Activated naive CD4-positive, alpha-beta T cell treated with anti-CD3 and anti-CD28 coated beads, Interleukin-2, amount 50 U/mL, for 16 hours (primary cell): ENCODE measurements at regions not wholly inside any gene's neighbourhood (a gene's known extent, or its start where the extent isn't known, plus 50 kb on each side); places are given as distances from the start of the nearest gene placed in this dataset.
A peak's percentile ranks its signal among the peaks of the same experiment; 100 is the strongest.
"Not testable (repeated sequence)": the region's sequence is repeated elsewhere in the genome, so short reads cannot be mapped to it uniquely, and the experiment has no call there.

ENCODE experiments used
- DNase-seq: peaks from one replicate; pipeline ENCODE4 v3.0.0-alpha.2; 2020

DNA sequence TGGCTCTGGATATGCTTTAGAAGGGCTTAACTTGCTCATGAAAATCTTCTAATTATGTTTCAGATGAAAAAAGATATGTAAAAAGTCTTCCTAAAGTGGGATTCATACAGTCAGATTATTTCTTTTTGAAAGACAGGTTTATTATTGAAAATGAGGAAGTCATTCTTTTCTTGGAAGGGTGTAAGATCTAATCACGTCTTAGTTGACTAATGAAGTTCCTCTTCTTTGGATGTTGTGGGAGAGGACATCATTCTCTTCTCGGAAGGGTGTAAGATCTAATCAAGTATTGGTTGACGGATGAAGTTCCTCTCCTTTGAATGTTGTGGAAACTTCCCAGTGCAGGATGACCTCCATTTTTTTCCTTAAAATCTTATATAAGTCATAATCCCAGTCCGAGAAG lies 74.9 kb downstream of the ALG10 start:
- DNase-seq = no peak

DNA sequence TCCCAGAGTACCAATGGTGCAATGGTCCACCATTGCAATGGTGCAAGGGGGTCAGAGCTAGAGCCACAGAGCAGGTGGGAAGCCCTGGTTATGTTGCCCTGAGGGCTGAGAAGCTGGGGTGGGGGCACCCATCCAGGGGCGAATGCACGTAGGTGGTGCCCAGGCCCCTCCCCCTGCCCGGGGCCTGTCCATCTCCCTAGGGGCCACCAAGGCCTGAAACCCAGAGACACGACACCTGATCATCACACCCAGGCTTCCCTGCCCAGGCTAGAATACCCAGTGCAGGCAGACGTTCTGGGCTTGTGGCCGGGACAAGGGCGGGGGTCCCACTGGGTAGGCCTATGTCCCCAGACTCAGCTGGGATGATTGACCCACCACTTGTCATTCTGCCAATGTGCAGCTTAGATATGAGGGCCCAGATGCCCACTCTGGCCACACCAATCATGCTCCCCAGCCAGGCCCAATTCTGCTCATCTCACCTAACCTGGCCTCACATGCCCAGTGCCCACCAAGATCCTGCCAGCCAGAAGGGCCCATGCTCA lies 83.2 kb downstream of the ALG10 start:
- no peak for DNase-seq

- DNase-seq = no peak
Observed at GRCh38 chr12:34106172-34106571, 83.9 kb downstream of the ALG10 start.

DNA sequence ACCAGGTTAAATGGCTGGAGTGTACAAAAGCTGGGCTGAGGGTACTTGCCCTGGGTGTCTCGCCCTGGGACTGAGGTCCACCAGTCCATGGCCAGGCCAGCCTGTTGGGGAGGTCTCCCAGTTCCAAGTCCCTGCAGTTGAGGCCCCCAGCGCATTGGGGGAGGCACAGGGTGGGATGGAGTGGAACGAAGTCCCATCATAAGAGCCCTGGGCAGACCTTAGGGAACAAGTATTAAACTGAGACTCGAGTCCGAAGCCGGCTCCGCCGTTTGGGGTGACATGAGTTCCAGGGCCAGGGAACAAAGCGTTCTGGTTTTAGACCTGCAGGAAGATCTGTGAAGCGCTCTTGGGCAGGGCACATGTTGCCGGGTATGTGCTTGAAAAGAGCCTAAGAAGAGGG lies 84.7 kb downstream of the ALG10 start:
- no peak for DNase-seq

DNA sequence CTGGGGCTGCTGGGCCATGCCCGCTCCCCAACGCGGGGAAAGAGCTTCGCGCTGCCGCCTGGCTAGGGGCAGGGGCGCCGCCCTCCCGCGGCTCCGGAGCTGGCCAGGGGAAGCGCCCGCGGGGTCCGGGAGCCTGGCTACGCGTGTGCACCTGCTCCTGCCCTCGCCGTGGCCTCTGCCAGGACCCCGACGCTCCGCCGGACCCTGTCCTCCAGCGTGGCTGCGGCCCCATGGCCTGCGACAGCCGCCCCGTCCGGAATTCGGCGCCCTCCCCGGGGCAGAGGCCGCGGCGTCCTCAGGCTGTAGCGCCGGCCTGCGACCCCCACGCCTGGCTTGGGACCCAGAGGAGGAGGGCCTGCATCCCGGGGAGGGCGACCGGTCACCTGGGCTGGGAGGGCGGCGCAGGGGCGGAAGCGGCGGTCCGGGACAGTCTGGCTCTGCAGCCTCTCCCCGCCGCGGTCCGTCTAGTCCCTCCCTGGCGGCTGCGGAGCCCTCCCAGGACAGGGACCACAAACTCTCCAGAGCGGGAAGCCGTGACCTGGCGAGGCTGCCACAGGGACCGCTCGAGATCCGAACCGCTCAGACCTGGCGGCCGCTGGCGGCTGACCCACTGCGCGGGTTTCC lies 85.6 kb downstream of the ALG10 start:
- DNase-seq = no peak

DNA sequence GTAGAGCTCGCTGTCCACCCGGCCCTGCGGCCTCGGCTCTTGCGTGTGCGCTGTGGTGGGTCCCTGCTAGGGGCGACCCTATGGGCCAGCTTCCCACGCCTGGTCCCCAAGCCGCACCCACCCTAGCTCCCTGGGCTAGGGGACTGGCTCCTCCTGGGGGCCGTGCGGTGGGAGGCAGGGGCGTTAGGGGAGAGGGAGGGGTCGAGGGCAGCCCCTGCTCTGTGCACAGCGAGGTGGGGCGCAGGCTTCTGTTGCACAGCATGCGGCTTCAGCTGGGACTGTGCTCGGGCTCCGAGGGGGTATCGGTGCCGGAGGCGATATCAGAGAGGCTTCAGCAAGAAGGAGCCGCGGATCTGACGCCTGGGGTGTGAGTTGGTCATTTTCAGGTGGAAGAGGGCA lies 86.1 kb downstream of the ALG10 start:
- no peak for DNase-seq

DNA sequence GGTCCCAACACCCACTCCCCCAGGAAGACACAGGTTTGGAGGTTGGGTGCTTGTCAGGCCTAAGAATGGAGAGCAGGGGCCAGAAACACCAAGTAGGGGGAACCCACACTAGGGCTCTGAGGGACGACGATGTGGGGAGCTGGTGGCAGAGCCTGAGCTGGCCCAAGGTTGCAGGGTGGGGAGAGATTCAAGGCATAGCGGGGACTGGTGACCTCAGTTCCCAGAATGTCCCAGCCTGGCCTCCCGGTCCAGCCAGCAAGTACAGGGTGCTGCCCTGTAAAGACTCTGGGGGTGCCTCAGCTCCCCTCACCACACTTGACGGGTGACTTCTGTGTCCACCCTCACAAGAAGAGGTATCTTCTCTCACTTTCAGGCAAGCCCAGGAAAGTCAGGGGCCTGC lies 86.7 kb downstream of the ALG10 start:
- DNase-seq = no peak

DNA sequence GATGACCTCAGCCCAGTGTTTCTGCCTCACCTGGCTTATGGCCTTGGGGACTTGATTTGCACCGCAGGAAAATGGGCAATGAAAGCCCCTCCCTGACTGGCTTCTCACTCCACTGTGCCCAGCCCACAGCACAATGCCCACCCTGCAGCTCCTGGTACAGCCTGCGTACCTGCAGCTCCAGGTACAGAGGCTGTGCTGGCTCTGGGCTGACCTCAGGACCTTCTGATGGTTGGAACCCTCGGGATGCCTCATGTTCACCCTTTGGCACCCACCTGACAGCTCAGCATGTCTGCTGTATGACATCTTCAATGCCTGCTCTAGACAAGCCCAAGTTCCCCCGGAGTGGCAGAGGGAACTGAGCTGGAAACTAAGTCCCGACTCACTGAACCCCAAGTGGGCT lies 87.1 kb downstream of the ALG10 start:
- DNase-seq = no peak

DNA sequence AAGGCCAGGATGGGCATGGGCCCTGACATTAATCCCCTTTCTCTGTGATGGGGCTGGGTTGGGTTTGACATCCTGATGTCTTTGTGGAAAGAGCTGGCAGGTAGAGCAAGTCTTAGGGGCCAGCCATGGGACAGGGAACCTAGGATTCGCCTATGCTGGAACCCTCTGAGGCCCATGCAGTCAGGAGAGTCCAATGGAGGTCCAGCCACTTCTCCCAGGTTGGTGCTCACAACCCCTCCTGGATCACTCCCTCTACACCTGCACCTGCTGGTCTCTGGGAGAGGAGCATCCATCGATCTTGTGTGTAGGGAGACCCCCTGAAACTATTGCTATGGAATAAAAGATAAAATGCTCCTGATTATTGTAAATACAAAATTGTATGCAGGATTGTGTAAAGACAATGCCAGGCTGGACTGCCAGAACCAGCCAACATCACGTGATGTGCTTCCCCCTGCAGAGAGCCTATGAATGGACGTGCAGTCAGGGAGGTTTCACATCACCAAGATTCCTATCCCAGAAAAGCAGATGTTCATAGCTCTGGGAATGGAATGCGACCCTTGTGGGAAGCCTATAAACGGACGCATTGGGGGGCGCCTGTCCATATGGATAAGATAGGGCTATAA lies 87.7 kb downstream of the ALG10 start:
- DNase-seq = not testable (repeated sequence)

- DNase-seq = no peak
Observed at GRCh38 chr12:34119366-34119765, 97.1 kb downstream of the ALG10 start.

DNA sequence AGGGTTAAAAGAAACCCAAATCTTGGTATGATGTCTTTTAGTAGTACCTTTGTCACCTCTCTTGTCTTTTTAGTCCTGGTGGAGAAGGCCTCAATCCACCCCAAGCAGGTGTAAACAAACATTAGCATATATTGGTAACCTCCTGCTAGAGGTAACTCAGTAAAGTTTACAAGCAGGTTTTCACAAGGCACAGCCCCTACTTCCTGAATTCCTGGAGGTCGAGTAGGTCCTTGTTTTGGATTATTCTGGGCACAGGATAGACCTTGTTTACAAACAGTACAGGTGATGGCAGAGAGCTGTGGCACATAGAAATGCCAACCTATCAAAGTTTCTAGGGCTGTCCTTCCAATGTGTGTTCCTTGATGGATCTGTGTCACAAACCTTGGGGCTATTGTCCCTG lies 99.1 kb downstream of the ALG10 start:
- DNase-seq = no peak

DNA sequence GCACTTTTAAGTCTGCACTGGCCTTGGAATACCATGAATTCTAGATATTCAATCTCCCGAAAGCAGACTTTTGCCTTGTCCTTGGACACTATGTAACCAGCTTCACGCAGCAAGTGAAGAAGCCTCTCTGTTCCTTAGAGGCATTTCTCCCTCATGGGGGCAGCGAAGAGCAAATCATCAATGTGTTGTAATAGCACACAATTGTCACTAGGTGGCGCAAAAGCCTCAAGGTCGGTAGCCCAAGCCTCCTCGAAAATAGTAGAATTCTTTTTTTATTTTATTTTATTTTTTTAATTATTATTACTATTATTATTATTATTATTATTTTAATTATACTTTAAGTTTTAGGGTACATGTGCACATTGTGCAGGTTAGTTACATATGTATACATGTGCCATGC lies 100.8 kb downstream of the ALG10 start:
- peak; percentile 29 for DNase-seq

DNA sequence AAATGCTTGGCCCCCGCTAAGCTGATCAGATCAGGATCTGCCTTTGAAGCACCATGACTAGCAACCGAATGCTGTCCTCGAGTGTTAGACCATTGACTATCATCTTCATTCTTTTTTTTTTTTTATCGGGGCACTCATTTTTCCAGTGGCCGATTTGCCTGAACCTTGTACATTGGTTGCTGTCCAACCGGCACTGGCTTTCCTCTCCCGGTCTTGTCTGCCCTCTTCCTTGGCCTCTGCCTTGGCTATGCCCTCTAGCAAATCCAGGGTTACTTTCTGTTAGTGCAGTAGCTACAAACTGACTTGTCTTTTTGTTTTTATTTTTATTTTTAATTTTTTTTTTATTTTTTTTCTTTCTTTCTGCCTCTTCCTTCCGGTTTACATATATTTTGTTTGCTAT lies 102.3 kb downstream of the ALG10 start:
- DNase-seq = no peak

DNA sequence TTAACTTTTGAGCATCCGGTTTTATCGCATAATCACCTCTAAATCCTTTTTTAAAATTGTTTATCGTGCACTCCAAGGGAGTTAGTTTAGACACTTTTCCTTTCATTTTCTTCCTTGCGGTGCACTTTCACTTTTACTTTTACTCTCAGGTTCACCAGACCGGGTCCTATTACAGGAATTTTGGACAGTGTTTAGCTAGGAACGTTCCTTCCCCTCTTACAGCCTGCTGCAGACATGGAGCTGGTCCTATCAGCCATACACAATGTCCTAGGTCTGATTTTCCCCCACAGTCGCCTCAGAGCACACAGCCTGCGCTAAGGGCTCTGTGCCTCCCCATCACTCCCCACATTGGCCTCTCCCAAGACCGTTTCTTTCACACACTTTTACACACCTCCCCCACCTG lies 103.9 kb downstream of the ALG10 start:
- DNase-seq = no peak

DNA sequence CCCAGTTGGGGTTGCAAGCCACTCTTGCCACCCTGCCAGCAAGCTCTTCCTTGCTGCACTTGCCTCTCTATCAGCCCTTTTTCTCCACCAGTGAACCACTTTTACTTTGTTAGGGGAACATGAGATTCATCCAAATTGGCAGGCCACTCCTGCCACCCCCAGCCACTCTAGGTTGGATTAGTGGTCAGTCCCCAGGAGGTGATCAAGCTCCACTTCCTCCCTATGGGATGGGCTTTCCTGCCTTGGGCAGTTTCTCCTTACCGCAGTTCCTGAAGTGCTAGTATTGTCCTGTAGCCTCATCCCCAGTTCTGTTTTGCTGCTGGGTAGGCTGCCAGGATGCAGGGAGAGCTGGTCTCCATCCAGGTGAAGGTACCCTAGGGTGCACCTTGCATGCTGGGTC lies 104.5 kb downstream of the ALG10 start:
- DNase-seq = no peak

- DNase-seq = not testable (repeated sequence)
Observed at GRCh38 chr12:34127379-34127778, 105.1 kb downstream of the ALG10 start.

- no peak for DNase-seq
Observed at GRCh38 chr12:34142430-34142829, 120.1 kb downstream of the ALG10 start.

DNA sequence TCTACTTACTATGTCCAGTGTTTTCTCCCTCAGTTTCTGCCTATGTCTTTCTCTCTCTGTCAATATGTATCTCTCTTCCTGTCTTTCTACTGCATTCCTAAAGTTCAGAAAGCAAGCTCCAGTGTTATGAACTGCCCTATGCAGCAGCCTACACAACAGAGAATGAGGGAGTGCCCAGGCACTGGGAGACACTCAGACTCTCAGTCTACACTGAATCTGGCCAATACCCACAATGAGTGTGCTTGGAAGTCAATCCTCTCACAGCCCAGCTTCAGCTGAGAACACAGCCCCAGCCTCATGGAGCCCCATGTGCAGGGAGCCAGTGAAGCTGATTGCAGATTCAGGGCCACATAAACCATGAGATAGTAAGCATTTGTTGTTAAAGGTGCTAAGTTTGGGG lies 128.7 kb downstream of the ALG10 start:
- DNase-seq = no peak

GRCh38 chr12:34163443-34163842 lies 141.1 kb downstream of the ALG10 start:
- no peak for DNase-seq

DNA sequence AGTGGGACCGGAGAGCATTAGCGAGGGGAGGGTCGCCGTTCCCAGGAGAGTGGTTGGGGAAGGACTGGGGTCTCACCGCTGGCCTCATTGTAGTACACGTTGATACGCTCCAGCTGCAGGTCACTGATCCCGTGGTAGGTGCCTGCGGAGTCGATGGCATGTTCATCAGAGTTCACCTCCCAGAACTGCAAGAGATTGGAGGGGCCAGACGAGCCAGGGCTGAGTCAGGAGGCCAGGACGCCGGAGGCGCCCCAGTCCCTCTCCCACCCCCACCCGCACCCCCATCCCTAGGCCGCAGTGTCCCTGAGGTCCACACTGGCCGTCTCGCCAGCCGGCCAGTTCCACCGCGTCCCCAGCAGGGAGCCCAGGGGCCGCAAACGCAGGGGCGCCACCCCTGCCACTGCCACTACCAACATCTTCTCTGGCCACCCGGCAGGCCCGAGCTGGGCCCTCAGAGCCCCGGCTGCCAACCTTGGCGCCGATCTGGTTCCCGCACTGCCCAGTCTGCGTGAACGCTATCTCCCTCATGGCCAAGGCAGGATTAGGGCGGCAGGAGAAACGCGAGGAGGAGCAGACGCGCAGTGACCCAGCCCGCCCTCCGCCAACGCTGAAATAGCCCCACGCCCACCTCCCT lies 144.2 kb downstream of the ALG10 start:
- no peak for DNase-seq

- DNase-seq = not testable (repeated sequence)
Observed at GRCh38 chr12:34168507-34168906, 146.2 kb downstream of the ALG10 start.

GRCh38 chr12:34186492-34186891 lies 164.2 kb downstream of the ALG10 start:
- DNase-seq = no peak

DNA sequence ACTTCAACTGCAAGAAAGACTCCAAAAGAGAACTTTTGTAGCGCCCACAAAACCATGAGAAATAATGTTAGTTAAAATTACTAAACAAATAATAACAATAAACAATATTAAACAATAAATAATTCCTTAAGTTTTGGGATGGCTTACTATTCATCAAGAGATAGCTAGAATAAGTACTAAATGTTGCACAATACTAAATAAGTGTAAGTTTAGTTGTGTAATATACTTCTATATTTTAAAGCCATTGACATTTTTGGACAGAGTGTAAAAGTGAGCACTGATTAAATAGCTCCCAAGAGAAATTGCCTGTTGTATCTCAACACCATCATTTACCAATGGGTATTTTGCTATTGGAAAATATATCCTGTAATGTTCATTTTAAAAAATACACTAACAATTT lies 166.7 kb downstream of the ALG10 start:
- DNase-seq = no peak

DNA sequence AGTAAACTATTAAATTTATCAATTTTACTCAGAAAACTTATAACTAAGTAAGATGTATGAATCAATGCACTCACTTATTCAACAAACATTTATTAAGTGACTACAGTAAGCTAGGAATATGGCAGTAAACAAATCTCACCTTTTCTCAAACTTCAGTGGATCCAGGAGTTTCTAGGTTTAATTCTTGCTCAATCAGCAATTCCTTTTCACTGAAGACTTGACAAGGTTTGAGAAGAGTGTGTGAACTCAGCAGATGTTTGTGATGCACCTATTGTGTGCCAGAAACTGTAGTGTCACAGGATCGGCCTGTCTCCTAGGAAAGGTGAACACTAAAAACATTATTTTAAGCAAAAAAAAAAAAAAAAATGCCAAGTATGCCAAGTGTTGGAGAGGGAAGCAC lies 167.8 kb downstream of the ALG10 start:
- no peak for DNase-seq
